Activated CD8-positive, alpha-beta memory T cell treated with anti-CD3 and anti-CD28 coated beads for 24 hours (primary cell): ENCODE measurements at regions not wholly inside any gene's neighbourhood (a gene's known extent, or its start where the extent isn't known, plus 50 kb on each side); places are given as distances from the start of the nearest gene placed in this dataset.
"Not testable (repeated sequence)": the region's sequence is repeated elsewhere in the genome, so short reads cannot be mapped to it uniquely, and the experiment has no call there.

Experiments
- DNase-seq: peaks from one replicate; pipeline ENCODE4 v3.0.0-alpha.2; 2020

DNA sequence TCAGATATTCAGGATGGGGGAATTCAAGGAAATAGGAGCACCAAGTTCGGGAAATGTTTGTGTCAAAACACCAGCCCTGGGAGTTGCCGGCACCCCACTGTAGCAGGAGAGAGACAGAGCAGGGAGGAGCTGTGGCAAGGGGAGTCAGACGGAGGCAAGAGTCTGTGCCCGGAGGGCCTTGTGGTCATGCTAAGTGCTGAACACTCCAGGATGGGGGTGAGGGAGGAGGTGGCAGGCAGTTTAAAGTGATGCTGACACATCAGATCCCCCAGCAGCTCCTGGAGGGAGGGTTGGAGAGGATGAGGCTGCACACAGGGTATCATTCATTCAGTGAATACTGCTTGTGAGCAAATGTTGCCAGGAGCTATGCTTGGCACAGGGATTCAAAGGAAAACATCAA is 150.3 kb upstream of the ETV3 start:
- peak; percentile 28 for DNase-seq

DNA sequence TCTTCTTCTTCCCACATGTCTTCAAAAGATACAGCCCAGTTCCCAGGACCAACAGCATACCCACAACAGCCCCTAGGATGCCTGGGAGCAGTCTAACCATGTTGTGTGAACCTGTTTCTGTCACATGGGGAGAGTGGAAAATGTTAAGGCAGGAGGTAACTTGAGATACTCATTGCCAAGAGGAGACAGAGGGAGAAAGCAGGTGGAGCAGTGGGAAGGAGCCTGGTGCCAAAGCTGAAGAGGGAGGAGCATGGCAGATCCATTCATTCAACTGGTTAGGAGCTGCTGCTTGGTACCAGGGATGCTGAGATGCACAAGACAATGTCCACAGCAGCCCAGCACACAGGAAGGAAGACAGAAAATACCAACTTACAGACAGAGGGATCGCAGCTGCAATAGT is 149.8 kb upstream of the ETV3 start:
- no peak for DNase-seq

DNA sequence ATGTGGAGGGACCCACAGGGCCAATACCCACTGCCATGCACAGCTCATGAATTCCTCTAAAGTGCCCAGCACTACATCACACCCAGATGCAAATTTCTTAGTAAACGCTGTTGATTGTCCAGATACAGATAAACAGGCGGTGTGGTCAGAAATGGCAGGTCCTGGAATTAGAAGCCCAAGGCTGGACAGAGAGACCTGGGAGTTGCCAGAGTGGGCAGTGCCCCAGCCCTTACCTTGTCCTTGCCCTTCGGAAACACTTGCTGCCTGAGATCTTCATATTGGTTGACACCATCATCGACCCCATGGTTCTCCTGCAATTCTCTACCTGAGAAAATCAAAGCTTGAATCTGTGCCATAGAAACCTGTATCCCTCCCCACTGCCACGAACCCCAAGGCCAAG is 149.3 kb upstream of the ETV3 start:
- no peak for DNase-seq

DNA sequence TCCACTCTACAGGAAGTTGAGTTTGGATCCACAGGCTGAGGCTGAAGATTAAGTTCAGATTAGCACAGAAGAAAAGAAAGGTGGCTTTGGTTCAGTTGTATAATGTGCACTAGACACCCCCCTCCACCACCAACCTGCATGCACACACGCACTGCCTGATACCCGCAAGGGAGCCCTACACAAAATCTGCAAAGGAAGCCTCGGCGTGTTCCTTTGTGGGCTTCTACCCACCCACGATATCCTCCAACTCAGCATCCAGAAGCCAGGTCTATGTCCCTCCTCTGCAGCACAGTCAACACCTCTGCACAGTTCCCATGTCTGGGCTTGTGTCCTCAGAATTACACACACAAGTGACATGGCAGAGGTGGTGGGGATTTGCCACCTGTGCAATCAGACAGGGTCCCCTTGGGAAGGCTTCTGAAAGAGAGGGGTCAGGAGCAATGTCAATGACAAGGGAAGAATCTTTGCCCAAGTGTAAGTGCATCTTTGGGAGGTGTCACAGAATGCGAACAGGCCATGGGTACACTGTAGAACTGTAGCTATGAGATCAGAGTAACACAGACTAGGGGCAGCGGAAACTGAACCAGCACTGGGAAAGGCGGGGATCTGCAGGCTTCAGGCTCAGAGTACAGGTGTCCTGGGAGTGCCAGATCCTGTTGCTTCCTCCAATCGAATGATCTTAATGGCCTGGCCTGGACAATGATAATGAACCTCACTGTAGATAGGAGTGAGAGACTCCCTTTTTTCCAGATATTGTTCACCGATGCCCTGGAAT is 148.6 kb upstream of the ETV3 start:
- no peak for DNase-seq

DNA sequence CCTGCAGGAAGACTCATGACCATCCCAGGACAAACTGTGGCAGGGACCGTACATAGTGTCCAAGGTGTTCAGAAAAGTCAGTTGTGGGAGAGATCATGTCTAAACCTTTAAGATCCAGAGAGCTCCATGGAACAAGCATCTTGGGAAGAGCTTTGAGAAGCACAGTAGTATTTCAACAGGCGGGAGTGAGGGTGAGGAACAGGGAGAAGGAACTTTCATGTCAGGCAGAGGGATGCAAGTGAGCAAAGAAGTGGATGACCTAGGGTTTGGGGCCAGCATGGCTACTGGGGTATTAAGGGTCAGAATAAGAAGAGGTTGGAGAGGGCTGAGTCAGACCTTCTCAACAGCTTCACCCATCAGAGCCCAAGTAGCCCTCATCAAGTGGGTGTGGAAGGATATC is 147.9 kb upstream of the ETV3 start:
- no peak for DNase-seq

DNA sequence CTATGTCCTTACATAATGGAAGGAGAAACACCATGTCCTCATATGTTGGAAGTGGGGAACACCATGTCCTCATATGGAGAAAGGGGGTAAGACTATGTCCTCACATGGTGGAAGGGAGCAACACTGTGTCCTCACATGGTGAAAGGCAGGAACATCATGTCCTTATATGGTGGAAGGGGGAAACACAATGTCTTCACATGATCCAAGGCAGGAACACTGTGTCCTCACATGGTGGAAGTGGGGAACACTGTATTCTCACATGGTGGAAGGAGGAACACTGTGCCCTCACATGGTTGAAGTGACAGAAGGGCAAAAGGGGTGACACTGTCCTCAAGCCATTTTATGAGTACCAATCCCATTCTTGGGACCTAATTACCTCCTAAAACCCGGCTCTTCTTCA is 146.3 kb upstream of the ETV3 start:
- no peak for DNase-seq

DNA sequence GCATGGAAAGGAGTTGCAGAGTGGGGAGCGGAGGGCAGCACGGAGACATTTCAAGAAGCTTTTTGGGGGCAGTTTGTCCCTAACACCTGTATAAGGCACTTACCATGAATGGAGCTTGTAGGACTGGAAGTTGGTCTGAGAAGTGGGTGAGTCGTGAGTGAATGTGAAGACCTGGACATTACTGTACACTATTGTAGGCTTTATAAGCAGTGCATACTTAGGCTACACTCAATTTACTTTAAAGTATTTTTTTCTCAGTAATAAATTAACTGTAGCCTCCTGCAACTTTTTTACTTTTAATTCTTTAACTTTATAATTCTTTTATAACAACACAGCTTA is 141.6 kb upstream of the ETV3 start:
- no peak for DNase-seq

DNA sequence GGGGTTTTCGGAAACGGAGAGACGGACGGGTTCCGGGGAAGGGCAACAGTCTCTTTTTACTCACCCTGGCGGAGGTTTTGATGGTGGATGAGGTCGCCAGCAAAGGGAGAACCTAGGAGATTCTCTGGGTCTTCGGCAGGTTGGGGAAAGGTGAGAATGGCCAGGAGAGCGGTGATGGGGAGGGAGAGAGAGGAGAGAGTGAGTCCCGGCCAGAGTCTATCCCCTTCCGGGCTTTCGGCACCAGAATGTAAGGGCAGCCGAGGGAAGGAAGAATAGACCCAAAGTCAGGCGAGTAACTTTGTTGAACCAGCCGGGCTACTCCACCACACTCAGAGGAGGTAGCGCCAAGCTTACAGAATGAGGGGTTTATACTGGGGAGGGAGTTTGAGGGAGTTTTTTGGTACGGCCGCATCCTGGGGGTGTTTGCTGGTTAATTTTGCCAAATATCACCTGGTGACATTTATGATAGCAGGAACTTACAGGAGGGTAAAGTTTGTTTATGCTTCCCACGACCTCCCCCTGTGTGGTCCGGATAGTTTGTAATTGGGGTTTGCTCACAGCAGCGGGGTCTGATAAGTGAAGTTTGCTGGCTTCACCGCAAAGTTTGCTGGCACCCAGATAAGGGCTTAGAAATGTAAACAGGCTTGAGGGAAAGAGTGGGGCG is 141.1 kb upstream of the ETV3 start:
- DNase-seq: no peak

DNA sequence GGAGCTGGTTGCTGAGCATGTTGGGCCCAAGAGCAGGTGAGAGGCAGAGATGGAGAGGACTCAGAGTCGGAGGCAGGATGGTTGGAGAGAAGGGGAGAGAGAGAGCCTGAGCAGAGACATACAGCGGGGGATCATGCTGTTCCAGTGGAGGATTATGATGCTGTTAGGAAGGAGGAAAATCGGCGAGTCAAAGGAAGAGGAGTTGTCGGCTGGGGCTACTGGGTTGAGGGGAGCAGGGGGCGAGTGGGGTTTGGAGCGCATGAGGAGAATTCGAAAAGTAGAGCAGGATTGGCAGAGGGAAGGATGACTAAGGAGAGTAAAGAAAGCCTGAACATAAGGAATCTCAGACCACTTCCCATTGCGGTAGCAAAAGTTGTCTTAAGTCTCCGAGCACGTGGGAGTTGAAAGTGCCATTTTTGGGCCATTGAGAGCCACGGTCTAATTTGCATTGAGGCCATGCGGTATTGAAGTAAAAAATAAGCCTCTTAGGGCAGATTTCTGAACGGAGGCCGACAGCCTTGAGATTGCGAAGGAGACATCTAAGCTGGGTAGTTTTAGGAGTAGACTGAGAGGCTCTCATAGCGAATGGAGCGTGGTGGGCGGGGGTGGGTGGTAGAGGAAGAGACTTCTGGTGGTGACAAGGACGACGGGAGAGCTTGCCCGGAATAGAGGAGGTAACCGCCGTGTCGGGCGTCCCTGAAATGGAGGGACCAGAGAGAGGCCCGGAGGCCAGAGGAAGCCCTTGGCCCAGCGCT is 140.4 kb upstream of the ETV3 start:
- DNase-seq: no peak

DNA sequence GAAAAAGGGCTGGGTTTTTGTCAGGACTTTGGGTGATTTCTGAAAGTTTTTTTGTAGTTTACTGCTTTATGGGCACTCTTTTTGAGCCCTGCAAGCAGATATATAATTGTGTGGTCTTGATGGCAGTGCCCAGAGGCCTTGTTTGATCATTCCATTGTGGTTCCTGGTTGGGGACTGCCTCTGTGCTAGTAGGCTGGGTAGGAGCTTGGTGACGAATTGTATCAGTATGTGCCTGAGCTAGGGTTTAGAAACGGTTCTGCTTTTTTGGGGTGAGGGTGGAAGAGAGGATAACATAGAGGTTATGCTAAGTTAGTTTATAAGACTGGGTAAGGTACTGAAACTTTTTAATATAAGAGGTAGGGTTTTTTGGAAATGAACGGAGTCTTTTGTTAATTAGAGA is 139.7 kb upstream of the ETV3 start:
- DNase-seq: no peak

DNA sequence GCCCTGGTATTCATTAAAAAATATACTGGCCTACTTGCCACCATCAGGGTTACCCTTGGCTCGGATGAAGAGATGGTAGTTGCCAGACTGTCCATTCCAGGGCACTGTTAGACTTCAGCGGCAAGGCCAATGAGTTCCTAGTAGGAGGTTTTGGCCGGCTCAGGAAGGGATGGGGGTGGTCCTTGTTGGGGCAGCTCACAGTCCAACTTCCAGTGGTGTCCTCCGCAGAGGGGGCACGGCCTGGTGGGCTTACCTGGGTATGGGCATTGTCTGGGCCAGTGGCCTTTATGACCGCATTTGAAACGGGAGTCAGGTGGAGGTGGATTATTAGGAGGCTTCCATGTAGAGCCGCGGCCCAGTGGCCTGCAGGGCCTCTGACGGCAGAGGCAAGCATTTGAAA is 139.1 kb upstream of the ETV3 start:
- DNase-seq: no peak

DNA sequence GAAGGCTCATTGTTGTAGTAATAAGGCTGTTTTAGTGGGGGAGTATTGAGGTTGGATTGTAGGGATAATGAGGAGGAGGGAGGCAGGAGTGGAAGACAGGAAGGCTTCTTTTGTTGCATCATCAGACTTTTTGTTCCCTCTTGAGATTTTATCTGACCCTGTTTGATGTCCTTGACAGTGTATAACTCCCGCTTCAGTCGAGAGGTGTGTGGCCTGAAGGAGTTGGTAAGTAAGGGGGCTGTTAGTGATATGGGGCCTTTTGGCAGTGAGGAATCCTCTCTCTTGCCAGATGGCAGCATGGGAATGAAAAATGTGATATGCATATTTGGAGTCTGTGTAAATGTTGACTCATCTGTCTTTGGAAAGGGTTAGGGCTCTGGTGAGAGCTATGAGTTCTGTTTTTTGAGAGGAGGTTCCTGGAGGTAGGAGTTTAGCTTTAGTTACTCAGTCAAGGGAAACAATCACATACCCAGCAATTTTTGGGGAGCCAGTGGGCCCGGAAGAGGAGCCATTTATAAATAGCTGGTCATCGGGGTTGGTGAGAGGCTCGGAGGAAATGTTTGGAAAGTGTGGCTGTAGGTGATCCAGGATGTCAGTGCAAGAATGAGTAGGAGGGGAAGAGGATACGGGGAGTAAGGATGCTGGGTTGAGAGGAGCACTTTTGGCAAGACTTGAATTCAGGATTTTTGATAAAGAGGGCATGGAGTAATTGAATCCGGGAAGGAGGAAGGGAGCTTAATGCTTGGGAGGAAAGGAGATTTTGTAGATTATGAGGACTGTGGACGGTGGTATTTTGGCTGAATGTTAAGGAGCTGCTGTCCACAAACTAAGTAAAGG is 136.7 kb upstream of the ETV3 start:
- DNase-seq: no peak

DNA sequence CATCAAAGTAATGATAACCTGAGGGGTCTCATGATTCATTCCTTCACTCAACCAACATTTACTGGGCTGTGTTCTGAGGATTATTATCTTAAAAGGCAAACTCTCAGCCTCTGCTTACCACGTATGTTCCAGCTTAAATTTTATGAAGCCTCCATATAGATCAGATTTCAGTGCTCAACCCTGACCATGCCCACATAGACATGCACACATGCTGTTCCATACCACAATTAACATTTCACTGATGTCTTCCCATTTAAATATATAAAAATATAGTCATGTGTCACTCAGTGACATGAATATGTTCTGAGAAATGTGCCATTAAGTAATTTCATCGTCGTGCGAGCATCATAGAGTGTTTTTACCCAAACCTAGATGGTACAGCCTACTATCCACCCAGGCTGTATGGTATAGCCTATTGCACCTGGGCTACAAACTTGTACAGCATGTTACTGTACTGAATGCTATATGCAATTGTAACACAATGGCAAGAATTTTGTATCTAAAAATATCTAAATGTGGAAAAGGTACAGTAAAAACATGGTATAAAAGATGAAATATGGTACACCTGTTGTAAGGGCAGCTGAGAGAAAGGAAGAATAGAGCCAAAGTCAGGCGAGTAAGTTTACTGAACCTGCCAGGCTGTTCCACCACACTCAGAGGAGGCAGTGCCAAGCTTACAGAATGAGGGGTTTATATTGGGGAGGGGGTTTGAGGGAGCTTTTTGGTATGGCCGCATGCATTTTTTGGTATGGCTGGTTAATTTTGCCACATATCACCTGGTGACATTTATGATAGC is 134.7 kb upstream of the ETV3 start:
- no peak for DNase-seq

DNA sequence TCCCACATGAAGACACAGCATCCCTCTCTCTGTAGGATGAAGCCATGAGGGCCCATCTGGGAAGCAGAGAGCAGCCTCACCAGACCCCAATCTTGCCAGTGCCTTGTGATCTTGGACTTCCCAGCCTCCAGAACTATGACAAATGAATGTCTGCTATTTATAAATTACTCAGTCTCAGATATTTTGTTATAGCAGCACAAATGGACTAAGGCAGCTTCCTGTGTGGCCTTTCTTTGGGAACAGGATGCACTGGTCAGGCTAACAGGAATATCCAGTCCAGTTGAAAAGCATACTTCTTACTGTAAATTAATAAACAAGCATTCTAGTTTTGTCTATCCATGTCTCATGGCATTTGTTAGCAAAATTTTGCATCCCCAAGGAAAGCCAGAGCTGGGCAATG is 134.1 kb upstream of the ETV3 start:
- DNase-seq: no peak

DNA sequence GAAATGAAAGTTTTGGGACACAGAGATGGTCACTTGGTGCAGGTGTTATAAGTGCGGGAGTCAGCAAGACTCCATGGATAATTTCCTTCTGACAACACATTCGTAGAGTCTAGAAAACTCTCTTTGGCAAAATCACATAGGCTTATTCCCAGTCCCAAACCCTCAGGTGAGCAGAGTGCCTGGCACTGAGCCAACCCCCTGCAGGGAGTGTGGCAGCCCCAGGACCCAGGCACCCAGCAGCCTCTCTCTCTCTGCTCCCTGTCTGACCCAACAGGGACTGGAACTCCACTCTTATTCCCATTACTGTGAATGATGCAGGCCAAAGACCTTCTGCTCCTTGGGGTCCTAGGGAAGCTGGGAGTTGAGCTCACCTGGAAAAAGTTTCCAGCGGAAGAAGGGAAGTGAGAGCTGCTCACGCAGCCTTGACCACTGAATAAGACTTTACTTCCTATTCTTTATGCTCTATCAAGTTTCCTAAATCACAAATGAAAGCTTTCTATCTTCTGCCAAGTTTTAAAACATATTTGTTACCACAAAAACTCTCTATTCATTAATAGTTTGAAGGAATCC is 132.6 kb upstream of the ETV3 start:
- DNase-seq: no peak

DNA sequence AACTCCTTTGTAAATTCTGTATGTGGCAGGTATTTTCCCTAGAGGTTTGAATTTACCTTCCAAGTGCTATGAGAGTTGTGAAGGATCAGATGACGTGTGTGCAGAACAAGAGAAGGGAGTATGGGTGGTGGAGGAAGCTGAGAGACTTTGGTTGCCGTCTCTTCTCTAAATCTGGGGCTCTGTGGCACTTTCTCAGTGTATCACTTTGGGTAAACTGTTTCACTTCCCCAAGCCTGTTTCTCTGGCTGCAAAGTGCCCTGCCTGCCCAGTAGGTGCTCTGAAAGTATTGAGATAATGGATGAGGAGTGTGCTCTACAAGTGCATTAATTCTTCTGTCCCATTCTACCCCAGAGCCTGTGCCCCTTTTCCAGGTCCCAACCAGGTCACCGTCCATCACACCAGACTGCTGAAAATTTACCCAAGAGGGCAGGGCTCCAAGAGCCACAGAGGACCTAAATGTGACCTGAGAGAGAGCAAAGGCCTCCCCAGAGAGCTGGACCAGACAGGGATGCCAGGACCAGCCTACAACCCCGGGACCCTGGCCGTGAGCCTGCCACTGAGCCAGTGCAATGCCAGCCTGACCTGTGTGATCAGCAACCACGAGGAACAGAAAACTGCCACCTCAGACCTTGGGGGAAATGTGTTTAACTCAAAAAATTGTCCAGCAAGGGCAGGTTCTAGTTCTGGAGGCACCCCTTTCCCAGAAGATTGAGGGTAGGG is 131.6 kb upstream of the ETV3 start:
- no peak for DNase-seq

DNA sequence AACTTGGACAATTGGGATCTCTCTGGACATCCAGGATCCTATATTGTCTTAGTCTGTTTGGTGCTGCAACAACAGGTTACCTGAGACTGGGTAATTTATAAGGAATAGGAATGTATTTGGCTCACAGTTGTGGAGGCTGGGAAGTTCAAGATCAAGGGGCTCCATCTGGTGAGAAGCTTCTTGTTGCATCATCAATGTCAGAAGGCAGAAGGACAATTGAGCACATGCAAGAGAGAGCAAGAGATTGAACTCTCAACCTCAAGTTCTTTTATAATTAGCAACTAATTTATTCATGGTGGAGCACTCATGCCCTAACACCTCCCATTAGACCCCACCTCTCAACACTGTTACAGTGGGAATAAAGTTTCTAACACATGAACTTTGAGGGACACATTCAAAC is 124.7 kb upstream of the ETV3 start:
- no peak for DNase-seq

DNA sequence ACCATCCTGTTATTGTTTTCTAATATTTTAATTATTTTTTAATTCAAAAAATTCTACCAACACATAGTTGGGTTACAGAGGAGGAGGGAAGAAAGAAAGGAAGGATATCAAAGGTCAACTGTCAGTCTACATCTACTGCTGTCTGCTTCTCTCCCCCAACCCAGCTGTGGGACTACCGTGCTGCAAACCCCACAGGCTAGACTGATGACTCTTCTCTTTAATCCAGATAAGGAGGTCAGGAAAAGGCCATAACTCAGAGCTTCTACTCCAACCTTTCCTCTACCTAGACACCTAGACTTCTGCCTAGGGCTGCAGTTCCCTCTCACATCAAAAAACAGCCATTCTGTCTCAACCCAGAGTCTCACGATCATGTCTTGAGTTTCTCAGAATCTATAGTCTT is 124.2 kb upstream of the ETV3 start:
- no peak for DNase-seq

DNA sequence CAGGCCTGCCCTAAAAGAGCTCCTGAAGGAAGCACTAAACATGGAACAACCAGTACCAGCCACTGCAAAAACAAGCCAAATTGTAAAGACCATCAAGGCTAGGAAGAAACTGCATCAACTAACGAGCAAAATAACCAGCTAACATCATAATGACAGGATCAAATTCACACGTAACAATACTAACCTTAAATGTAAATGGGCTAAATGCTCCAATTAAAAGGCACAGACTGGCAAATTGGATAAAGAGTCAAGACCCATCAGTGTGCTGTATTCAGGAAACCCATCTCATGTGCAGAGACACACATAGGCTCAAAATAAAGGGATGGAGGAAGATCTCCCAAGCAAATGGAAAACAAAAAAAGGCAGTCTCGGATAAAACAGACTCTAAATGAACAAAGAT is 117.7 kb upstream of the ETV3 start:
- DNase-seq: not testable (repeated sequence)

DNA sequence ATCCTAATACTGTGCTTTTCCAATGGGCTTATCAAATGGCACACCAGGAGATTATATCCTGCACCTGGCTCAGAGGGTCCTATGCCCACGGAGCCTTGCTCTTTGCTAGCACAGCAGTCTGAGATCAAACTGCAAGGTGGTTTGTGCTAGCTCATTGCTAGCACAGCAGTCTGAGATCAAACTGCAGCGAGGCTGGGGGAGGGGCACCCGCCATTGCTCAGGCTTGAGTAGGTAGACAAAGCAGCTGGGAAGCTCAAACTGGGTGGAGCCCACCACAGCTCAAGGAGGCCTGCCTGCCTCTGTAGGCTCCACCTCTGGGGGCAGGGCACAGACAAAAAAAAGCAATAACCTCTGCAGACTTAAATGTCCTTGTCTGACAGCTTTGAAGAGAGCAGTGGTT is 116.0 kb upstream of the ETV3 start:
- DNase-seq: not testable (repeated sequence)

DNA sequence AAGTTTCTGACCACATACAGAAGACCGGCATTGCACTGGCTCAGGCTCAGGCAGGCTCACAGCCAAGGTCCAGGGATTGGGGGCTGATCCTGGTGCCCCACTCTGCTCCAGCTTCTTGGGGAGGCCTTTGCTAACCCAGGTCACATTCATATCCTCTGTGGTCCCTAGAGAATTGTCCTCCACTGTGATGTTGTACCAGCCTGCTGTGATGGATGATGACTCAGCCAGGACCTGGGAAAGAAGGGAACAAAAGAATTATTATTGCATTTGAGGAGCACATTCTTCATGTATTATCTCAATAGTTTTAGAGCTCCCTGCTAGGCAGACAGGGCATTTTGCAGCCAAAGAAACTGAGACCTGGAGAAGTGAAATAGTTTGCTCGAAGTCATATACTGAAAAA is 114.3 kb upstream of the ETV3 start:
- DNase-seq: no peak
